ENCODE measurements at regions not wholly inside any gene's neighbourhood (a gene's known extent, or its start where the extent isn't known, plus 50 kb on each side); places are given as distances from the start of the nearest gene placed in this dataset.

- DNase-seq = no peak
These were observed 396.5 kb upstream of the LRRC7 start for GRCh38 chr1:69171248-69171647.

DNA sequence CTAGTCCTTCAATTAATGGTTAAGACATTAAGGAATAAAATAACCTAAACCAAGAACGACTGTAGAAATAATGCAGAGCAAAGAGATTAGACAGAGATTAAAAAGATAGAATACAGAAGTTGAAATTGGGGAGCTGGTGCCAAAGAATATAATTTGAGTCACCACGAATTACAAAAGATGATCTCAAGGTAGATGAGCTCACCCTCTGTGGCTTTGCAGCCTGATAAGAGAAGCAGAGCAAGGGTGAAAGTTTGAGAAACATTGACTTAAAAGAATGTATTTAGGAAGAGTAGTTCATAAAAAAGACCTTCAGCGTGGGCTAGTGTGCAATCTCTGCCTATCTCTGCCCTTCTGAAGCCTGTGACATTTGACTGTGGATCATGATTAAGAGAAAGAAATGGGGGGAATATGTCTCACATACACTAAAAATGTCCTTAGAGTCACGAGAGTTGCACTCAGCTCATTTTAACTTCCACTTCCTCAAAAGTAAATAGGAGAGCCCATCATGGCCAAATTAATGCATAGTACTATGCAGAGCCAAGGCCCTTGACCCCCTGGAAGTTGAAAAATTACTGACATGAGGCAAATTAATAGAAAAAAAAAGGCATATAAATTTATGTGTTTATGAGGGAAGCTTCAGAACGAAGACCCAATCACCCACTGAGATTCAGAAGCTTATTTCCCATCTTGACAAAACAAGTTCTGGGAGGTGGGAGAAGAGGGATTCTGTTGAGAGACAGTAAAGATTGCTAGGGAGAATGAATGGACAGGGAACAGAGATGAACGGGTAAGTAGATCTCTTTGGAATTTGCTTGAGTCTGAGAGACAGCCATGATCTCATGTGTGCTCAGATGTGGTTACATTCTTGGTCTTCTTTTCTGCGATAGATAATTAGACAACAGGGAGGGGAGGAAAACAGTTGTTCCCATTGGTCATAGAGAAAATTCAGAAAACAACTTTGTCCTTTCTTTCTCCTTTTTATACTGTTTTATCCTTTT is 395.4 kb upstream of the LRRC7 start:
- no peak for DNase-seq

GRCh38 chr1:69175053-69175452 is 392.7 kb upstream of the LRRC7 start:
- no peak for DNase-seq

DNA sequence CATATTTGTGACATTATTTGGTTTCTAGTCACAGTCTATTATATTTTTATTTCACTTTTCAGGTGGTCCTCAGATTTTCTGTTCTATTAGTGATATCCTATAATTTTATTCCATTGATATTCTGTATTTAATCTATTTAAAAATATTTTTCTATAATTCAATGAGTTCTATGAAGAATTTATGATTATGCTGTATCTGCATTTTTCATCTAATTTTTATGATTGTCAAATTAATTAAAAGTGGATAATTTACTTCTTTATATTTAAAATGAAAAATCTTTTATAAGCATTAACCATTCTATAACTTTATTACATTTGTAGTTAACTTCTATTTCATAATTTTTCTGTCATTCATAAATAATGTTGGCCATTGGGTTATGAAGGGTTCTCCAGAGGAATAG is 387.4 kb upstream of the LRRC7 start:
- no peak for DNase-seq

DNA sequence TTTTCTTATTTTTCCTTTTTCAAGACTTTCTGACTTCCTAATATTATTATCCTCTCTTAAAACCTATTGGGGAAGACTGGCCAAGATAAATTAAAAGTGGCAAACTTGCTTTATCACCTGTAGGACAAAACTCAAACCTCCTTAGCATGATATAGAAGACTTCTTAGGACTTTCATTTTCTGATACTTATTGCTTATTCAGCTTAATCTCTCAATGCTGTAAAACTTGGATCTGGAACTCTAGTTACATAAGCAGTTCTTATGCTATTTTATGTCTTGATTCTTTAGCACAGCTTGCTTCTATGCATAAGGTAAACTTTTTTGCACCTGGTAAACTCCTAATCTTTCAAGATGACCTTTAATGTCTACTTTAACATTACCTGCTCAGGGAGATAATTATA is 382.3 kb upstream of the LRRC7 start:
- DNase-seq = no peak

GRCh38 chr1:69191335-69191734 is 376.4 kb upstream of the LRRC7 start:
- no peak for DNase-seq

- no peak for DNase-seq
These were observed 372.6 kb upstream of the LRRC7 start for GRCh38 chr1:69195136-69195535.

DNA sequence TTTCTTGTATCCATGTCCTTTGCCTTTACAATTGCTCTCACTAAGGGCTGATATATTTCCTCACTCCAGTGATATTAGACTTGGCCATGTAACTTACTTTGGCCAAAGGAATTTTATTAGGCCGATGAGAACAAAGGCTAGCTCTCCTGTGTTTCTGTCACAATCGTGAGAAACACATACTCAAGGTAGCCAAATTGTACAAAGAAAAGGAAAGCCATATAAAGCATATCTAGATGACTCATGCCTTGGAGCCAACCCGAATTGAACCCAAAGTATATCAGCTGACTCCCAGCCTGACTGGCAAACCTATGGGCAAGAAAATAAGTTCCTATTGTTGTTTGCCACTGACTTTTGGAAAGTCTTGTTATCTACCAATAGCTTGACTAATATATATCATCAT is 371.7 kb upstream of the LRRC7 start:
- DNase-seq = no peak

GRCh38 chr1:69197816-69198215 is 369.9 kb upstream of the LRRC7 start:
- no peak for DNase-seq

- no peak for DNase-seq
These were observed 366.0 kb upstream of the LRRC7 start for GRCh38 chr1:69201716-69202115.

- no peak for DNase-seq
These were observed 364.6 kb upstream of the LRRC7 start for GRCh38 chr1:69203166-69203565.

DNA sequence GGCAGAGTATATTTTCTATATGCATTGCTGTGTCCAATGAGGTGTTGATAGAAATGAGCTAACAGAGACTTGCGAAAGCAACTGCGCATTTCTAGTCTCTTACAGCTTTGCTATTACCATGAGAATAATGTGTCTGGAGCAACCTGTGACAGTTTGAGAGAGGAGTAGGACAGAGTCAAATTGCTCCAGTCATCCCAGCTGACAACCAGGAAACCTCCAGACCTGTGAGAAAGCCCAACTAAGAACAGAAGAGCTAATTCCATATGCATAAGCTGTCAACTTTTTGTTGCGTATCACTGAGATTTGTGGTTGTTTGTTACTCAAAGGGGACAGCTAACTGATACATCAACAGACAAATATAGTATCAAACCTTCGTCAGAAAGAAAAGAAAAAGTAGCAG is 354.1 kb upstream of the LRRC7 start:
- DNase-seq = no peak

DNA sequence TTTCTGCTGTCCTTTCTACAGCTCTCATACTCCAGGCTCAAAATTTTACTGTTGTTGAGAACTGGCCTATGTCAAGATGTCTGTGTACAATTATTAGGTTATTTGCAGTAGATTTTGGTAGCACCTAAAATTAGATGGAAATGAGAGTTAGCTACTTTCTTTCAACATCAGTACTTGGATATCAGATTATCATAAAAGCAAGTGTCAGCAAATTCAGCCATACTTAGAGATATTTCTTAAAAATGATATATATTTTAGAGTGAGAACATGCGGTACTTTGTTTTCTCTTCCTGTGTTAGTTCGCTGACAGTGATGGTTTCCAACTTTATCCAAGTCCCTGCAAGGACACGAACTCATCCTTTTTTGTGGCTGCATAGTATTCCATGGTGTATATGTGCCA is 351.8 kb upstream of the LRRC7 start:
- DNase-seq = no peak

DNA sequence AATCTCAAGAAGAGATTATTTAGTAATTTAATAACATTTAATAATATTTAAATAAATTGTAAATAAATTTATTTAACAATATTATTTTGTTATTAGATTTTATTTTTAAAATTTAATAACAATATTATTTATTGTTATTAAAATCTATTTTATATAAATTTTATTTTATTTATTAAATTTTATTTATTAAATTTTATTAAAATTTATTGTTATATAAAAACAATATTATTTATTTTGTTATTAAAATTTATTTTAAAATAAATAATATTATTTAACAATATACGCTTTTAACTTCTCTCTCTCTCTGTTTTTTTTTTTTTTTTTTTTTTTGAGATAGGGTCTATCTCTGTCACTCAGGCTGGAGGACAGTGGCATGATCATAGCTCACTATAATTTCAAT is 347.1 kb upstream of the LRRC7 start:
- DNase-seq = no peak

DNA sequence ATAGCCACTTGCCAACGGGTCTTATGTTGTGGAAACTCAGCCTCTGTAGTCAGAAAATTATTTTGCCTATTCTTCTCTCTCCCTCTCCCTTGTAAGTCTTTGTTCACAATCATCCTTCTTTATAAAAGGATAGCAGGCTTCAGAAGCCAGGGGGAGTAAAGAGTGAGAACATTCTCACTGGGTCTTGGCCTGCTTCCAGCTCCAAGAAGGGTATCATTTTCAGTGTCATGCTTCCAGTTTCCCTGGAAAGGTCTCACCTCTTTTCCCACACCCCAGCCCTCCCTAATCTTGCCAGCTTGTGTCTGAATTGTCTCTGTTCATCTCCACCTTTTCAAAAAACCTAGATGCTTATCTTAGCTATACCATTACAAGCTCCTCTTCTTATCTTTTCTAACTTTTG is 346.2 kb upstream of the LRRC7 start:
- DNase-seq = no peak

DNA sequence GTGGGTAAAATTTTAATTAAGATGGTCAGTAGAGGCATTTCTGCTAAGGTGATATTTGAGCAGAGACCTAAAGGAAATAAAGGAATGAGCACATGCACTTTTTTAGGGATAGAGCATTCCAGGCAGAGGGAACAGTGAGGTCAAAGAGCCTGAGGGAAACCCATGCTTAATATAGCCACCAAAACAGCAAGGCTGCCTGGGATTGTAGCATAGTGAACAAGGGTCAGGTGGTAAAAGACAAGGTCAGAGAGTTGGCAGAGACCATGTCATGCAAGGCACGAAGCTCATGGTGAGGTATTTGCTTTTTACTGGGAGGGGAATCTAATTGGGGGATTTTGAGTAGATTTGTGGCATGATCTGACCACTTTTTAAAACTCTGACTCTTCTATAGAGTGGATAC is 344.6 kb upstream of the LRRC7 start:
- DNase-seq = no peak

DNA sequence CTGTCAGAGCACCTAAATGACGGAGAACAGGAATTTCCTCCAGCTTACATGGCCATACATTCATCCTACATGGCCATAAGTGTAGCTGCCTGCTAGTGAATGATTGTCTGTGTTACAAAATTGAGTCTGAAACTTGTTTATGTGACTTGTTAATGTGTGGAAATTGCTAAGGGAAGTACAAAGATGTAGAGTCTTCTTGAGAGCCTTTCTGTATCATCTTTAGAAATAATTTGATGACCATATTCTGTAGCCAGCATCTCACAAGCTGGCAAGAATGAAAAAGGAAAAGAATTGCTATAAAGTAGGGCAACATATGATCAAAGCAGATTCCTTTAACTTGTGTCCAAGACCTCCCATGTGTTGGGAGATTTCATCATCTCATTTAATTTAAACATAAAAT is 339.2 kb upstream of the LRRC7 start:
- no peak for DNase-seq

GRCh38 chr1:69230208-69230607 is 337.5 kb upstream of the LRRC7 start:
- no peak for DNase-seq

- no peak for DNase-seq
These were observed 334.3 kb upstream of the LRRC7 start for GRCh38 chr1:69233463-69233862.

DNA sequence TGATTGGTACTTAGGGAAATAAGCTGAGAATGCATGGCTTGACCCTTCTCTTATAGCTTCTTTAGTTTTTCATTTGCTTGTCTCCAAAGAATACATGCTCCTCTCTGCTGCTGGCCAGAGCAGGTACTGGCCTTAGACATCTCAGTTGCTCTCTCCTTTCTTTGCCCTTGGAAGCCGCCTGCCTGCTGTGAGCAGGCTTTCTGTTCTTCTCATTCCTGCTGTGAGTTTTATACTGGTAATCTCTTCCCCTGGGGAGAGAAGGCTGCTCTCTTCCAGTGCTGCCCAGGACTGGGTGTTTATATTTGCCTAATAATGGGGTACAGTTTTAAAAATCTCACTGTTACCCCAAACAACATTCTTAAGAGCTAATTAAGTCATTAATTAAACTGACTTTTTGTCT is 323.5 kb upstream of the LRRC7 start:
- no peak for DNase-seq

DNA sequence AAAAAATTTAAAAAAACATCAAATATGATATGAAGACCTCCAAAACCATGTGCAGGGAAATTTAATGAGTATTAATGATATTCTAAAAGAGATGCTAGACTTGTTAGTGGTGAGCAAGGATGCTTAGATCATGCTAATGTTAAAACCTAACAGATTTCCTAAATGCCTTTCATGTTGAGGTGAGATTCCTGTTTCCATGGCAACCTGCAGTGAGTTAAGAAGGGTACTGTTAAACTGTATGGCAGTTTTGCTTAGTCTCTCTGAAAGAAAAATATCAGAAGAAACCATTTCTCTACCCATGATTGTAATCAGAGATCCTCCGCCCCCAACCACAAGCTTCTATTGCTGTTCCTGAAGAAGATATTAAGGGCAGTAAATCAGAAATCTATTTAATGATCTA is 321.6 kb upstream of the LRRC7 start:
- DNase-seq = no peak

DNA sequence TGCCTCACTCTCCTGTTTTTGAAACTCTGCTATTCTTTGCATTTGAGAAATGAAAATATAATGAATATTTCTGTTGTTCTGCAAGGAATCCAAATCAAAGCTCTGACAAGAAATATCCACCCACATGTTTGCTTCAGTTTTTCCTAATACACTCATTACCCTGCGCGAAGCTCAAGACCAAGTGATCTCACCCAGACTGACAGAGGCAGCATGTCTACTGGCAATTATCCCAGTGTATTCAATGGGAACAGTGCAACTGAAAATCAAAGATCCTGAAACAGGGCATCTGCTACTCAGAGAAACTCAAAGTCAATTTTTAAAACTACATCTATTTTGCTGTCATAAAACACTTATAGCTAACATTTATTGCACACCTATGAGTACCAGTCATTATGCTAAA is 321.0 kb upstream of the LRRC7 start:
- DNase-seq = peak; percentile 20

GRCh38 chr1:69252696-69253095 is 315.0 kb upstream of the LRRC7 start:
- DNase-seq = no peak

- no peak for DNase-seq
These were observed 311.7 kb upstream of the LRRC7 start for GRCh38 chr1:69256036-69256435.

DNA sequence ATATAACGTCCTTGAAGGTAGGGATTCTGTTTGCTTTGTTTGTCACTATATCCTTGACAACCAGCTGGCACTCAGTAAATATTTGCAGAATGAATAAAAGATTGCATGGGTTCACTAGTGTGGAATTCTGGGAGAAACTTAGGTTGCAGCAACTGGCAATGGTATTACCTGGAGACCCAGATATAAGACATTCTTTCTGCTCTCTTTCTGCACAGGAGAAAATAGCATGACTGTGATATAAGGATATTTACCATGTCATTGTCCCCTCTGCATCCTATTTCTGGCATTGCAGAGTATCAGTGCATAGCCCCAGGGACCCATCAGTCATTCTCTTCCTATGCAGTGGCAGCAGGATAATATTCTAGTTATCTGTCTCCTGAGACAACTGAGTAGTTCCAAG is 308.9 kb upstream of the LRRC7 start:
- no peak for DNase-seq
